A204.1 (cell line): ENCODE measurements at regions not wholly inside any gene's neighbourhood (a gene's known extent, or its start where the extent isn't known, plus 50 kb on each side); places are given as distances from the start of the nearest gene placed in this dataset.
"Not testable (repeated sequence)": the region's sequence is repeated elsewhere in the genome, so short reads cannot be mapped to it uniquely, and the experiment has no call there.

ENCODE experiments used
- FAIRE-seq: peaks from 2 replicates; lab custom pipeline; 2012; peaks lifted over from hg19 to GRCh38; lab: Jason Lieb, UNC

DNA sequence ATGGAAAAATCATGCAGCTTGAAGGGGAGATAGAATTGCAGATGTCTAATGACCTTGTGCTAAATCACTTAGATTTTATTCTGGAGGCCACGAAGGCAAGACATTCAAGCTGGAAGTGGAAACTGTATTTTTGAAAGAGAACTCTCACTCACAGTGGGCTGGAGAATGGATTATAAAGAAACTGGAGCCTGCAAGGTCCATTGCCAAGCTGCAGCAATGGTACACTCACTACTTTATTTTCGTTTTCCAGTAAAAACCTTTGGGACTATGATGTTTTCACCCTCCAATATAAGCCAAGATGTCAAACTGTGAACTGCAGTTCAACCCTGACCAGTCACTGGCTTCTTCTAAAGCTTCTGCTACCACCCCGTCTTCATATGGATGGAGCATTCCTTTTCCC, 62.0 kb downstream of the SKIDA1 start:
- FAIRE-seq: no peak

DNA sequence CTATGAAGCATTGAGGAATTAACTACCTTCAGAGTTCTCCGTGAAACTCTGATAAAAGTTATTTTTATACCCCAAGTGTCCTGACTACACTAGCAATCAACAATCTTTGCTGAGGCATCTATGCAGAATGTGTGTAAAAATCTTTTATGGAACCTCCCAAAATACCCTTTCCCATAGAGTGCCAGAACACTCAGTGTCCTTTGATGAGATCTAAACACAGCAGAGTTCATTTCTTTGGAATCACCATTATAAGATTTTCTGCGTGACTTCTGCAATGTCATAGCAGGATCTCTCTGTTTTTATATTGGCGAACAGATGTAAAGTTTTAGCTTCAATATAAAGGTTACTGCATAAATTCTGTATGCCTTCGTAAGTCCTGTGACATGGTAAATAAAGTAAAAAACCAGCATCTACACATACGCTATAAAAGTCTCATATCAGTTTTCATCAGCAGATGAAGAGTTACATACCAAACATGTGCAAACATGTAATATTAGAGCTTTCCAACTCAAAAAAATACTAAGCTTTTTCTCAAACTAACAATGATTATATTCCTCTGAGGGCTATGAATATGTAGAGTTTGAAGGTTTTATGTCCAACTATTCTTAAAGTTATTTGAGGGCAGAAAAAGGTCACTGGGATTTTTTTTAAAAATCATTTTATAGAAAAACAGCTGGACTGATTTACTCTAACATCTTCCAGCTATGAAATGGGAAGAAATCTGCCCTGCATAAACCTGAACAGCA, 67.2 kb downstream of the SKIDA1 start:
- FAIRE-seq: no peak

DNA sequence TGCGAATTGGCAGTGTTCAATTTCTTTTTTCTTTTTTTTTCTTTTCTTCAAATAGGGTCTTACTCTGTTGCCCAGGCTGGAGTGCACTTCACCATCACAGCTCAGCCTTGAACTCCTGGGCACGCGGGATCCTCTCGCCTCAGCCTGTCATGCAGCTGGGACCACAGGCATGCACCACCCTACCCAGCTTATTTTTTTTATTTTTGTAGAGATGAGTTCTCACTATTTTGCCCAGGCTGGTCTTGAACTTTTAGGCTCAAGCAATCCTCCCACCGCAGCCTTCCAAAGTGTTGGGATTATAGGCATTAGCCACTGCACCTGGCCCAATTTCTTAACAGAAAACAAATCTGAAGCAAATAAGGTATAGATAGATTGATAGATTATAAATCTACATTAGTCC, 69.3 kb downstream of the SKIDA1 start:
- FAIRE-seq: no peak

DNA sequence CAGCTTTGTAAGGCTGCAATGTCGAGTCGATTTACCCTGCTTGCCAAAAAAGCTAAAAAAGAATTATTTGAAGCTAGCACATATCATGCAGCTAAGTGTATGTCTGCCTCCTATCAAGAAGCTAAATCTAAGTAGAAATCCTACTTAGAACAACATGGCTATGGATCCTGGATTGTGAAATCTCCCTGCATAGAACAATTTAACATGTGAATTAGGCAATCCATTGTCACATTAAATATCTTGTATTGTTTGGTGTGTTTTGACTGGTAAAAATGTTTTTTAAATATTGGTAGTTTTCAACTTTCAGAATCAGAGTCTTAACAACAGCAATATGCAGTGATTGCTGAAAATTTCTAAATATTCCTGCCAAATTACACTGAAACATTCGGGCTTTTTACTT, 73.3 kb downstream of the SKIDA1 start:
- FAIRE-seq: no peak

DNA sequence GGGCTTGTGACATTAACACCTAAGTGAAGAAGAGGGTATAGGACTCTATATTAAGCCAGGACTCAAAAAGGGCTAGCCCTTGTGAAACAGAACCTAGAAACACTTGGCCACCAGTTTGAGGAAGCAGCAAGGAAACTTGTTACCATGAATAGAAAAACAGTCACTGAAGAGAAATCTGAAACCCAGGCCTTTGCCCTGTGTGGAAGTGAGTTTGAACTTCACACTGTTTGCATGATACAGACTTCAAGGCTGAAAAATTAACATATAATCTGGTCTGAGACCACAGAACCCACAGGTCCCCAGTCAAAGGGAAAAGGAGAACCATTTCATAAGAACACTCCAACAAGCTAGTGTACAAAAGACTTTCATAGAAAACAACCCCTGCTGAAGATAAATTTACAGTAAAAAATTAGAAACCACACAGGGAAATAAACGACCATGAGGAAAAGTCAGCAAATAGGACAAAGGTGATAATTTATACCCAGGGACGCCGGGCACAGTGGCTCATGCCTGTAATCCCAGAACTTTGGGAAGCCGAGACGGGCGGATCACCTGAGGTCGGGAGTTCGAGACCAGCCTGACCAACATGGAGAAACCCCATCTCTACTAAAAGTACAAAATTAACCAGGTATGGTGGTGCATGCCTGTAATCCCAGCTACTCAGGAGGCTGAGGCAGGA, 76.1 kb downstream of the SKIDA1 start:
- FAIRE-seq: no peak

DNA sequence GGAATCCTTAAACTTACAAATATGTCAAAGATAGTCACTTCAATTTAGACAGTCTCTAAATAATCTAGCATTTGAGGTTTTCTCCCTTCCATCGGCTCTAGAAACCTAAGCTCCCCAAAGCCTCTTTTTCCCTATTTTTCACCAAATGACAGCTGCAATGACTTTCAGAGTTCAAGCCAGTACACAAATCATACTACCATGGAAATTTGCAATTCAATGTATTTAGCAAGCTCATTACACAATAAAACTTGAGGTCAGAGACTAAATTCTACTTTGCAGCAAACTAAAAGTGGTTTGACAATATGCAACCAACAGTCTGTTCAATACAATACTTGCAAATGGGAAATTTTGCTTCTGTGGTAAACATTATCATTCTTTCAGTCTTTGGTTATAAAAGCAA, 80.3 kb downstream of the SKIDA1 start:
- FAIRE-seq: no peak

DNA sequence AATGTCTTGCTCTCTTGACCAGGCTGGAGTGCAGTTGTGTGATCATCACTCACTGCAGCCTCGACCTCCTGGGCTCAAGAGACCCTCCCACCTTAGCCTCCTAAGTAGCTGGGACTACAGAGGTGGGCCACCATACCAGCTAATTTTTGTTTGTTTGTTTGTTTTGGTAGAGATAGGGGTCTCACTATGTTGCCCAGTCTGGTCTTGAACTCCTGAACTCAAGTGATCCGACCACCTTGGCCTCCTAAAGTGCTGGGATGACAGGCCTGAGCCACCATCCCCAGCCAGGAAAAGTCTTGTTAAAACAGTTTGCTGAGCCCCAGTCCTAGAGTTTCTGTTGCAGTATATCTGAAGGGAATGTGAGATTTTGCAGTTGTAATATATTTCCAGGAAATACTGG, 83.9 kb downstream of the SKIDA1 start:
- FAIRE-seq: no peak

DNA sequence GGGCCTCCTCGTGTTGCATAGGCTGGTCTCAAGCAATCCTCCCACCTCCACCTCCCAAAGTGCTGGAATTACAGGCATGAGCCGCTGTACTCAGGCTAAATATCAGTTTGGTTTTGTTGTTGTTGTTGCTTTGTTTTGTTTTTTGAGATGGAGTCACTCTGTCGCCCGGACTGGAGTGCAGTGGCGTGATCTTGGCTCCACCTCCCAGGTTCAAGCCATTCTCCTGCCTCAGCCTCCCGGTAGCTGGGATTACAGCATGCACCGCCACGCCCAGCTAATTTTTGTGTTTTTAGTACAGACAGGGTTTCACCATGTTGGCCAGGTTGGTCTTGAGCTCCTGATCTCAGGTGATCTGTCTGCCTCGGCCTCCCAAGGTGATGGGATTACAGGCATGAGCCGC, 86.6 kb downstream of the SKIDA1 start:
- FAIRE-seq: not testable (repeated sequence)

DNA sequence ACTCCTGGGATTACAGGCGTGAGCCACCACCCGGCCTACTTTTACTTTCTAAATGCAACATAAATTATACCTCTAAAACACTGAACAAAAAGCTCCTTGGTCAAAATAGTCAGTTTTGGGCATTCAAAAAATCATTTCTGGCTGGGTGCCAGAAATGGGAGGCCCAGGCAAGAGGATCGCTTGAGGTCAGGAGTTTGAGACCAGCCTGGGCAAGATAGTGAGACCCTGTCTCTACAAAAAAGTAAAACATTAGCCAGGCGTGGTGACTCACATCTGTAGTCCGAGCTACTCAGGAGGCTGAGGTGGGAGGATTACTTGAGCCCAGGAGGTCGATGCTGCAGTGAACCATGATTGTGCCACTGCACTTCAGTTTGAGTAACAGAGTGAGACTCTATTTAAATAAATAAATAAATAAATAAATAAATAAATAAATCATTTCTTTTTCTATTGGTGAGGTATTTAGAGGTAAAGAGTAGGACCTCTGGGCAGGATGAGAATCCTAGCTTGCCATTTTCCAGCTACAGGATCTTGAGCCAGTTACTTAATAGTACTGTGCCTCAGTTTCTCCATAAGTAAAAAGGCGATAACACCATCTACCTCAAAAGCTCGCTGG, 87.6 kb downstream of the SKIDA1 start:
- FAIRE-seq: no peak

DNA sequence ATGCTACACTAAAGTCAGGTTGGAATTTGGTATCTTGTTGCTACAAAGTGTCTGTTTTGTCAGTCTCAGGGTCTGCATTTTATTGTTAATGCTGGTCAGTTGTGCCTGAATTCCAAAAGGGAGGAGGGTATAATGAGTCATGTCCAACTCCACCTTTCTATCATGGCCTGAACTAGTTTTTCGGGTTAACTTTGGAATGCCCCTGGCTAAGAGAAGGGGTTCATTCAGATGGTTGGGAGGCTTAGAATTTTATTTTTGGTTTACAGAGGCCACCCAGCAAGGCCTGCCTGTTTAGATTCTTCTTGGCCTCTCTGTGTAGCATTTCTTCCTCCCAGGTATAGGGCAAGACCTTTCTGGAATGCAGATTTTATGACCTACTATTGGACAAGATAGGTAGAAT, 93.2 kb downstream of the SKIDA1 start:
- FAIRE-seq: no peak

DNA sequence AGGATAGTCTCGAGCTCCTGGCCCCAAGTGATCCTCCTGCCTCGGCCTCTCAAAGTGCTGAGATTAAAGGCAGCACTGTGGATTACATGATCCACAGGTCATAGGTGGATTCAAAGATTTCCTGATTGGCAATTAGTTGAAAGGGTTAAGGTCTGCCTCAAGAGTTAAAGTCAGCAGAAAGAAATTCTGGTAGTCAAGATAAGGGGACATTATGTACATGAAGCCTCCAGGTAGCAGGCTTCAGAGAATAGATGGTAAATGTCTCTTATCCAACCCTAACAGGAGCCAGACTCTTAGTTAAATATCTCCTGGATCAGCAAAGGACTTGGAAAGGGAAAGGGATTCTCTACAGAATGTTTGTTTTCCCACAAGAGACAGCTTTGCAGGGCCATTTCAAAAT, 93.7 kb downstream of the SKIDA1 start:
- FAIRE-seq: no peak

DNA sequence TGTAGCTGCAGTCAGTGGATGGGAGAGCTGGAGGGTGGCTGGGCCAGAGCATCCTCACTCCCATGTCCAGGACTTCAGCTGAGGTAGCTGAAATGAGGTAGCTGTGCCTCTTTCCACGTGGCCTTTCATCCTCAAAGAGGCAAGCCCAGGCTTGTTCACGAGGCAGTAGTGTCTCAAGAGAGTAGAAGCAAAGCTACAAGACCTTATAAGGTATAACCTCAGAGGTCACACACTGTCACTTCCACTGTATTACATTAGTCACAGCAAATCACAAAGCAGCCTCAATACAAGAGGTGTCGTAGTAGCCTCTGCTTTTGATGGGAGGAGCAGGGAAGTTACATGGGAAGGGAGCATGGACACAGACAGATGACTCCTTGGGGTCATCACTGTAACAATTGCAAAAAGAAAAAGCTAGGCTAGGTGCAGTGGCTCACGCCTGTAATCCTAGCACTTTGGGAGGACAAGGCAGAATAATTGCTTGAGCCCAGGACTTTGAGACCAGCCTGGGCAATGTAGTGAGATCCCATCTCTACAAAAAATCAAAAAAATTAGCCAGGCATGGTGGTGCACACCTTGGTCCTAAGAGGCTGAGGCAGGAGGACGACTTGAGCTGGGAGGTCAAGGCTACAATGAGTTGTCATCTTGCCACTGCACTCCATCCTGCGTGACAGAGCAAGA, 97.5 kb downstream of the SKIDA1 start:
- FAIRE-seq: no peak

DNA sequence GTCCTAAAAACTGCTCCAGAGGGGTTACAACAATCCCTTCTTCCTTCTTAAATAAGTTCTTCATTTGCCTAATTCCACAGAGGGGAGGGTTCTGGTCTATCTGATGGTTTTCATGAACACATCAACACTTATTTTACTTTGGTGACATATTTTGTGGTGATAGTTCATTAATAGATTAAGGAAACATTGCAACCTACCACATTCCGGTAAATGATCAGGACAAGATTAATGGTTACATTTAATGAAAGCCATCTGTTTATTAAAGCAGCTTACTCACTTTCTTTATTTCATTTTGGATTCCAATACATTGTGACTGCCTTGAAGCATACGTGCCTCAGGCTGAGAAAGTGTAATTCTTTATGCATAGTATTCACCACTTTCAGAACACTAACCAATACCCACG, 101.0 kb downstream of the SKIDA1 start:
- FAIRE-seq: no peak

DNA sequence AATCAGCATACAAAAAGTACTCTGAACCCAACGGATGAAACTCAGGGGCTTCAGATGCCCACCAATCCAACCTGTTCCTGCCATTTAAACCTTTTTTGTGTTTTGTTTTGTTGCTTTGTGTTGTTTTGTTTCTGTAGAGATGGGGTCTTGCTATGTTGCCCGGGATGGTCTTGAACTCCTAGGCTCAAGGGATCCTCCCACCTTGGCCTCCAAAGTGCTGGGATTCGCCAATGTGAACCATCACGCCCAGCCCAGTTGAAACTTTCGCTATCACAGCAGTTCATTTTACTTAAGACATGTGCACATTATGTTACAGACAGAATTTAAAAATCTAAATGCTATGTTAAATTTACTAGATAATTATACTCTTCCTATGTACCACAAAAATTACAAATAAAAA, 101.6 kb downstream of the SKIDA1 start:
- FAIRE-seq: no peak

DNA sequence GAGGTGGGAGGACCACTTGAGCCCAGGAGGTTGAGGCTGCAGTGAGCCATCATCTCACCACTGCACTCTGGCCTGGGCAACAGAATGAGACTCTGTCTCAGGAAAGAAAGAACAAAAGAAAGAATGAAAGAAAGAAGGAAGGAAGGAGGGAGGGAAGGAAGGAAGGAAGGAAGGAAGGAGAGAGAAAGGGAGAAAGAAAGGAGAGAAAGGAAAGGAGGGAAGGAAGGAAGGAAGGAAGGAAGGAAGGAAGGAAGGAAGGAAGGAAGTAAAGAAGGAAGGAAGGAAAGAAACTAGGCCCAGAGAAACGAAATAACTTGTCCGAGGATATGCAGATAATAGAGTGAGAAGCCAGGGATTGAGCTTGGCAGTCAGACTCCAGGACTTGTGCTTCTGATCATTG, 102.1 kb downstream of the SKIDA1 start:
- no peak for FAIRE-seq

DNA sequence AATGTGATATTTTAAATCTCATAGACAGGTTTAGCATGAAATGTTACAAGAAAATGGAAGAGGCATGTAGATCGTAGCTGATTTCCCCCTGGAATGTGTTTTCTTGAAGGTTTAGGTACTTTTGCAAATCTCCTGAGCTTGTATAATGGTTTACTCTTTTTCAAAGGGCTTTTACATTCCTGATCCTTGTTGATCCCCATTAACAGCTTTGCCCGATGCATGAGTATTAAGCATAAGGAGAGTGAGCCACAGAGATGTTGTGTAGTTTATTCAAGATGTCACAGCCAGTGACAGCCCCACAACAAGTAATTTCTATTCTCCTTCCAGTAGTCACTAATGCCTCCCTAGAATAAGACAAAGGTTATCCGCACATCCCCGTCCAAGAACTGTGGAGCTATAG, 103.7 kb downstream of the SKIDA1 start:
- no peak for FAIRE-seq

DNA sequence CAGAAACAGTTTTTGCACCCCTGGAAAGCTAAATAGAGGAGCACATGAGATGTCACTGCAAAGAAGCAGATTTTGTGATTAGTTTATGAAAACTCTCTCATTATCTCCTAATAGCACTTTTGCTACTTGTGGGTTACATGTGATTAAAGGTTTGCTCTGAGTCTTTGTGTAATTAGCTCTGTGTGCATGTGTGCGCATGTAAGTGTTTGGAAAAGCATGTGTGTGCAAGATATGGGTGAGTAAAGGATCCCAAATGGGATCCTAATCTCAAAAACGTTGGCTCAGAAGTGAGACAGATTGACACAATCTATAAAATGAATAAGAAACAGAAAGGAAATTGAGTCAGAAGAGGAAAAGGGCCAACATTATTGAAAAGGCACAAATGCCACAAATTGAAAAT, 104.5 kb downstream of the SKIDA1 start:
- no peak for FAIRE-seq

DNA sequence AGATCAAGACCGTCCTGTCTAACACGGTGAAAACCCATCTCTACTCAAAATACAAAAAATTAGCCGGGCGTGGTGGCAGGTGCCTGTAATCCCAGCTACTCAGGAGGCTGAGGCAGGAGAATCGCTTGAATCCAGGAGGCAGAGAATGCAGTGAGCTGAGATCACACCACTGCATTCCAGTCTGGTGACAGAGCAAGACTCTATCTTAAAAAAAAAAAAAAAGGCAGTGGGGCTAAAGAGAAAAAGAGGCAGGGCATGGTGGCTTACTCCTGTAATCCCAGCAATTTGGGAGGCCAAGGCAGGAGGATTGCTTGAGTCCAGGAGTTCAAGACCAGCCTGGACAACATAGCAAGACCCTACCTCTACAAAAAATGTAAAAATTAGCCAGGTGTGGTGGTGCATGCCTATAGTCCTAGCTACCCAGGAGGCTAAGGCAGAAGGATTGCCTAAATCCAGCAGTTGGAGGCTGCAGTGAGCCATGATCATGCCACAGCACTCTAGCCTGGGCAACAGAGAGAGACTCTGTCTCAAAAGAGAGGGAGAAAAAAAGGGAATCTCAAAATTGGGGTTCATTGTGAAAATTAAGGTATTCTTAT, 106.4 kb downstream of the SKIDA1 start:
- FAIRE-seq: not testable (repeated sequence)

DNA sequence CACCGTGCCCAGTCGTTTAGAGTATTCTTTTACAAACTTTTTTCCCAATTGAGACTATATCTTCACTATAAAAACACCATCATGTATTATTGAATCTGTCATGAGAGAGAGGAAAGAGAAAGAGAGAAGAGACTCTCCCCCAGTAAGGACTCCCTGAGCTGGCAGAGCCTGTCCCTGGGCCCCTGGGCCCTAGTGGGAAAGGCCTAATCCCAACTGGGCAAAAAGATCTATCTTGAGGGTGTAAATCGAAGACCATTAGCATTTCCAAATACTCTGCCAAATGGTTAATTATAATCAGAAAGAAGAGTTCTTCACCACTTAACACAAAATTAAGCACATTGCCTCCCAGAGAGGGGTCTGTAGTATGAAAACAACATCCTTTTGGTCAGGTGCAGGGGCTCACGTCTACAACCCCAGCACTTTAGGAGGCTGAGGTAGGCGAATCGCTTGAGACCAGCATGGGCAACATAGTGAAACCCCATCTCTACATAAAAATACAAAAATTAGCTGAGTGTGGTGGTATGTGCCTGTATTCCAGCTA, 108.2 kb downstream of the SKIDA1 start:
- no peak for FAIRE-seq

DNA sequence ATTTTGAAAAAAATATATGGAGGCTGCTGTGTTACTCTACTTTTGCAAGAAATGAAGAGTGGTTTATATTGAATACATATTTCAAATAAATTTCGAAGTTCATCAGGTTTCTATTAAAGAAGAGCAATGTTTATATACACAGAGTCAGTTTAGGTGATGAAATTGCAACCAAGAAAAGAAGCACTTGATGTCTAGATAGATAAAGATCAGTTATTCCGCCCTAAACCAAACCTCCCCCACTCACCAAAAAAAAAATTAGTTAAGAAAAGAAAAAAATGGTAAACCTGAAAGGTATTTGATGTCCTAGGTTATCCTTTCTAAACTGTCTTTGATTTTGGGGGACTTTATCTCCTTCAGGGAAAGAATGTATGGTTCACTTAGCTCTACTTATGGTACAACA, 111.8 kb downstream of the SKIDA1 start:
- FAIRE-seq: no peak

DNA sequence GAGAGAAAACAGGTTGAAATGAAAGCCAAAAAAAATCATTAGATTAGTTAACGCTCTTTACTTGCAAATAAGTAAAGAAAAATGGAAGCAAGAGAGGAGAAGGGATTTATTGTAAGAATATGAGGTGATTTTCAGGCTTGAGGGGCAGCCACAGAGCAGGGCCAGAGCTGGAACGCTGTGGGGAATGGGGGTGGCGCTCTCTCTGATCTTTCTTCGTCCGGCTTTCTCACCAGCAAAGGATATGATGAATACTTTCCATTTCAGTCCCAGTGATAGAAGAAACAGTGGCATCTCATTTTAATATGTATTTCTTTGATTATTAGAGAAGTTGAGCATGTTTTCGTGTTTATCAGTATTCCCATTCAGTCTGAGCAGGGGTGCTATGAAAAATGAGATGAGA, 112.2 kb downstream of the SKIDA1 start:
- FAIRE-seq: no peak

DNA sequence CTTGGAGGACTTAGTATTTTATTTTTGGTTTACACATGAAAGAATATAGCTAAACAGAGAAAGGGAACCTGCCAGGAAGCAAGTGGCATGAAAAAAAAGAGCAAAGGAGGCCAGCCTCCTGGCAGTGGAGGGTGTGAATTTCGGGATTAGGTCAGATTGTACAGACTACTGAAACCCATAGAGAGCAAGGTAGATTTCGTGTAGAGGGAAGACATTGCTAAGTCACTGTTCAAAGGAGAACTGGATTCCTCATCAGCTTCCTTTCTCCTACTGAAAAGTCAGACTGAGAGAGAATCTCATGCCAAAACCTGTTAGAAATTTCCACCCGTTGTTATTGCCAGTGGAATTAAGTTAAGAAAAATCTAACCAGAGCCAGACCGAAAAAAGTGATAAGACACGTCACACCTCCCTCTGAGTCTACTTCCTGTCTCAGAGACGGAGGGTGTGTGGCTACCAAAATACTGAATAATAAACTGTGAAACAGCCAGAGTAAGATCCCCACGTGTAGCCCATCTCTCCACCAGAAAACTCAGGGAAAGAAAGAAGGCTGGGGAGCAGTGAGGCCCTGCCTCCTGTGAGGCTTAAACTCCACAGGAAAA, 118.8 kb downstream of the SKIDA1 start:
- FAIRE-seq: no peak
